ENCODE measurements at regions not wholly inside any gene's neighbourhood (a gene's known extent, or its start where the extent isn't known, plus 50 kb on each side); places are given as distances from the start of the nearest gene placed in this dataset.
"Not testable (repeated sequence)": the region's sequence is repeated elsewhere in the genome, so short reads cannot be mapped to it uniquely, and the experiment has no call there.

GRCh38 chr4:3605491-3605890 lies 73.3 kb upstream of the LRPAP1 start:
- H3K36me3 Mint-ChIP-seq (ENCODE audit: low read depth) = no peaks in the 10 kb centered on the region
- no peak overlapping the region for H3K27ac Mint-ChIP-seq
- H3K9me3 ChIP-seq (ENCODE audit: control insufficient read depth, low read length, poor library complexity, severe bottlenecking) = no peaks in the 10 kb centered on the region
- H3K4me1 Mint-ChIP-seq = no peaks in the 10 kb centered on the region
- no peak for DNase-seq
- ATAC-seq = no peak
- H3K27me3 Mint-ChIP-seq = no peaks in the 10 kb centered on the region
- H3K4me3 Mint-ChIP-seq = no peak overlapping the region

GRCh38 chr4:3602886-3603645 lies 70.8 kb upstream of the LRPAP1 start:
- not testable (repeated sequence) for H3K27me3 Mint-ChIP-seq; H3K36me3 Mint-ChIP-seq (ENCODE audit: low read depth); DNase-seq; H3K9me3 ChIP-seq (ENCODE audit: control insufficient read depth, low read length, poor library complexity, severe bottlenecking); H3K4me1 Mint-ChIP-seq; H3K4me3 Mint-ChIP-seq; ATAC-seq; H3K27ac Mint-ChIP-seq

- H3K4me1 Mint-ChIP-seq = no peaks in the 10 kb centered on the region
- H3K36me3 Mint-ChIP-seq (ENCODE audit: low read depth) = no peaks in the 10 kb centered on the region
- no peaks in the 10 kb centered on the region for H3K9me3 ChIP-seq (ENCODE audit: control insufficient read depth, low read length, poor library complexity, severe bottlenecking)
- ATAC-seq (no peak), DNase-seq (no peak)
- no peak overlapping the region for H3K27ac Mint-ChIP-seq
- no peak overlapping the region for H3K4me3 Mint-ChIP-seq
- no peaks in the 10 kb centered on the region for H3K27me3 Mint-ChIP-seq
These were observed 69.8 kb upstream of the LRPAP1 start for GRCh38 chr4:3601992-3602391.

- not testable (repeated sequence) for ATAC-seq; H3K9me3 ChIP-seq (ENCODE audit: control insufficient read depth, low read length, poor library complexity, severe bottlenecking); H3K36me3 Mint-ChIP-seq (ENCODE audit: low read depth); H3K27ac Mint-ChIP-seq; H3K4me1 Mint-ChIP-seq; H3K27me3 Mint-ChIP-seq; DNase-seq; H3K4me3 Mint-ChIP-seq
These were observed 69.0 kb upstream of the LRPAP1 start for GRCh38 chr4:3601108-3601690.

GRCh38 chr4:3599951-3600350 lies 67.7 kb upstream of the LRPAP1 start:
- Mint-ChIP-seq H3K36me3 (ENCODE audit: low read depth) (no peaks in the 10 kb centered on the region), H3K27ac (no peak overlapping the region)

GRCh38 chr4:3598695-3599227 lies 66.5 kb upstream of the LRPAP1 start:
- no peak overlapping the region for H3K4me3 Mint-ChIP-seq
- no peak for ATAC-seq
- no peak for DNase-seq
- H3K27ac Mint-ChIP-seq = no peak overlapping the region
- peaks cover 4% of the 10 kb centered on the region for H3K36me3 Mint-ChIP-seq (ENCODE audit: low read depth)
- H3K27me3 Mint-ChIP-seq = peaks cover 22% of the 10 kb centered on the region
- no peaks in the 10 kb centered on the region for H3K4me1 Mint-ChIP-seq
- H3K9me3 ChIP-seq (ENCODE audit: control insufficient read depth, low read length, poor library complexity, severe bottlenecking) = no peaks in the 10 kb centered on the region

More at GRCh38 chr4:3599951-3600350, 67.7 kb upstream of the LRPAP1 start:
- Mint-ChIP-seq H3K4me3 (no peak overlapping the region), H3K4me1 (no peaks in the 10 kb centered on the region), H3K27me3 (peaks cover 12% of the 10 kb centered on the region)
- no peak for DNase-seq
- ATAC-seq = no peak
- H3K9me3 ChIP-seq (ENCODE audit: control insufficient read depth, low read length, poor library complexity, severe bottlenecking) = no peaks in the 10 kb centered on the region

GRCh38 chr4:3597896-3598505 lies 65.8 kb upstream of the LRPAP1 start:
- not testable (repeated sequence) for H3K27ac Mint-ChIP-seq; DNase-seq; H3K36me3 Mint-ChIP-seq (ENCODE audit: low read depth); H3K9me3 ChIP-seq (ENCODE audit: control insufficient read depth, low read length, poor library complexity, severe bottlenecking); ATAC-seq; H3K4me1 Mint-ChIP-seq; H3K4me3 Mint-ChIP-seq
- H3K27me3 Mint-ChIP-seq = peaks cover 26% of the 10 kb centered on the region

GRCh38 chr4:3596957-3597733 lies 64.9 kb upstream of the LRPAP1 start:
- not testable (repeated sequence) for H3K4me1 Mint-ChIP-seq; H3K4me3 Mint-ChIP-seq; H3K36me3 Mint-ChIP-seq (ENCODE audit: low read depth); H3K9me3 ChIP-seq (ENCODE audit: control insufficient read depth, low read length, poor library complexity, severe bottlenecking); DNase-seq; H3K27ac Mint-ChIP-seq; ATAC-seq
- peaks cover 33% of the 10 kb centered on the region for H3K27me3 Mint-ChIP-seq

GRCh38 chr4:3595627-3596291 lies 63.5 kb upstream of the LRPAP1 start:
- not testable (repeated sequence) for H3K4me1 Mint-ChIP-seq; ATAC-seq; H3K36me3 Mint-ChIP-seq (ENCODE audit: low read depth); H3K4me3 Mint-ChIP-seq; H3K27ac Mint-ChIP-seq; DNase-seq; H3K9me3 ChIP-seq (ENCODE audit: control insufficient read depth, low read length, poor library complexity, severe bottlenecking)
- peaks cover 33% of the 10 kb centered on the region for H3K27me3 Mint-ChIP-seq

- H3K4me3 Mint-ChIP-seq; H3K27ac Mint-ChIP-seq; ATAC-seq; H3K36me3 Mint-ChIP-seq (ENCODE audit: low read depth); H3K9me3 ChIP-seq (ENCODE audit: control insufficient read depth, low read length, poor library complexity, severe bottlenecking); H3K4me1 Mint-ChIP-seq; DNase-seq: not testable (repeated sequence)
- H3K27me3 Mint-ChIP-seq = peaks cover 33% of the 10 kb centered on the region
These were observed 62.5 kb upstream of the LRPAP1 start for GRCh38 chr4:3594751-3595150.

GRCh38 chr4:3589946-3590924 lies 58.0 kb upstream of the LRPAP1 start:
- not testable (repeated sequence) for ATAC-seq; DNase-seq; H3K4me1 Mint-ChIP-seq; H3K36me3 Mint-ChIP-seq (ENCODE audit: low read depth); H3K9me3 ChIP-seq (ENCODE audit: control insufficient read depth, low read length, poor library complexity, severe bottlenecking); H3K4me3 Mint-ChIP-seq; H3K27ac Mint-ChIP-seq
- peaks cover 21% of the 10 kb centered on the region for H3K27me3 Mint-ChIP-seq

- DNase-seq; H3K36me3 Mint-ChIP-seq (ENCODE audit: low read depth); H3K9me3 ChIP-seq (ENCODE audit: control insufficient read depth, low read length, poor library complexity, severe bottlenecking); H3K4me3 Mint-ChIP-seq; ATAC-seq; H3K27ac Mint-ChIP-seq; H3K4me1 Mint-ChIP-seq: not testable (repeated sequence)
- H3K27me3 Mint-ChIP-seq = peaks cover 16% of the 10 kb centered on the region
These were observed 57.2 kb upstream of the LRPAP1 start for GRCh38 chr4:3589379-3589778.

Data from T-helper 17 cell (primary cell).